Prostate gland (tissue), 2 donors: ENCODE measurements at regions not wholly inside any gene's neighbourhood (a gene's known extent, or its start where the extent isn't known, plus 50 kb on each side); places are given as distances from the start of the nearest gene placed in this dataset.

Experiments used
- DNase-seq: peaks from one replicate; pipeline ENCODE4 v3.0.0-alpha.2; 2019; ENCODE audit warnings: low spot score
- H3K27ac ChIP-seq, 2 donors: fragments of 200-600 bp; sonication (generic); 2 replicates each; pipeline ENCODE4 v1.5.1; 2017 to 2019
- H3K27me3 ChIP-seq: fragments of 200-600 bp; sonication (generic); replicated peaks from 2 replicates; pipeline ENCODE4 v1.5.1; 2019; ENCODE audit not compliant: insufficient read depth
- H3K36me3 ChIP-seq, 2 donors: fragments of 200-600 bp; sonication (generic); 1 replicate in 1 of 2; 2 replicates in 1 of 2; pipeline versions ENCODE4 v1.5.1 to v1.8.1; 2017 to 2019
- H3K4me1 ChIP-seq: fragments of 200-600 bp; sonication (generic); replicated peaks from 2 replicates; pipeline ENCODE4 v1.5.1; 2019
- H3K4me3 ChIP-seq, 2 donors: fragments of 200-600 bp; sonication (generic); 2 replicates each; pipeline ENCODE4 v1.5.1; 2017 to 2019
- H3K9me3 ChIP-seq: fragments of 200-600 bp; sonication (generic); 2 replicates; pipeline ENCODE4 v1.5.1; 2017
- CTCF ChIP-seq, 4 experiments: fragments of 200-600 bp in 2 of 4; fragments of 450-650 bp in 2 of 4; sonication (generic) in 2 of 4; IDR thresholded peaks; 1 replicate in 3 of 4; 2 replicates in 1 of 4; pipeline ENCODE4 v1.5.1; 2016 to 2019; ENCODE audit warnings: antibody characterized with exemption in 4 of 4, mild to moderate bottlenecking in 2 of 4, moderate library complexity in 2 of 4
- POLR2A ChIP-seq: fragments of 450-650 bp; IDR thresholded peaks from one replicate; pipeline ENCODE4 v1.6.1; 2016; ENCODE audit warnings: antibody characterized with exemption, mild to moderate bottlenecking
- POLR2AphosphoS5 ChIP-seq: sonication (generic); formaldehyde crosslinking; IDR thresholded peaks from one replicate; pipeline ENCODE4 v1.6.1; 2017; ENCODE audit warnings: antibody characterized with exemption
- WGBS: methylation state at CpG from one replicate; pipeline ENCODE4 v1.1.5; 2018; 5-methylcytosine and 5-hydroxymethylcytosine counted together
- intact Hi-C: fragments of 100-400 bp; cut with DNase I; formaldehyde crosslinking; loops from one replicate; pipeline ENCODE4 v1.14.2; 2022

- WGBS: 78% methylated on average over 9 of the region's 9 CpGs
- no peaks in the 10 kb centered on the region for H3K27me3 ChIP-seq
- no peak overlapping the region for H3K4me3 ChIP-seq
- DNase-seq: no peak
- no peaks in the 10 kb centered on the region for H3K36me3 ChIP-seq
- no peak overlapping the region for H3K27ac ChIP-seq
- no peaks in the 10 kb centered on the region for H3K9me3 ChIP-seq
- H3K4me1 ChIP-seq: no peaks in the 10 kb centered on the region
- TF ChIP-seq POLR2A (no peak), POLR2AphosphoS5 (no peak), CTCF (IDR thresholded peaks at IDR 0.05) (no peak)
- intact Hi-C loops: no loop called here
Observed at GRCh38 chr13:44120849-44121755, 241.4 kb downstream of the LACC1 start.

GRCh38 chr13:44124352-44124751, 244.6 kb downstream of the LACC1 start:
- intact Hi-C loops: no loop called here
- Histone ChIP-seq H3K9me3 (no peaks in the 10 kb centered on the region), H3K27me3 (no peaks in the 10 kb centered on the region), H3K4me1 (no peaks in the 10 kb centered on the region), H3K27ac (no peak overlapping the region), H3K36me3 (no peaks in the 10 kb centered on the region), H3K4me3 (no peak overlapping the region)
- DNase-seq: no peak
- TF ChIP-seq POLR2AphosphoS5: no peak
- TF ChIP-seq POLR2A: no peak
- TF ChIP-seq CTCF (IDR thresholded peaks at IDR 0.05): no peak
- WGBS: 57% methylated on average over 1 of the region's 1 CpG

- Histone ChIP-seq H3K4me3 (no peak overlapping the region), H3K36me3 (no peaks in the 10 kb centered on the region), H3K4me1 (no peaks in the 10 kb centered on the region), H3K27ac (peak overlapping the region in 1 of 2 donors; percentile 0), H3K9me3 (no peaks in the 10 kb centered on the region), H3K27me3 (no peaks in the 10 kb centered on the region)
- peak; percentile 20 for DNase-seq
- no peak for TF ChIP-seq CTCF (IDR thresholded peaks at IDR 0.05)
- TF ChIP-seq POLR2AphosphoS5: peak; percentile 50
- no peak for TF ChIP-seq POLR2A
- 74% methylated on average over 3 of the region's 3 CpGs for WGBS
- intact Hi-C loops: no loop called here
Observed at GRCh38 chr13:44125943-44126469, 246.3 kb downstream of the LACC1 start.

- no peaks in the 10 kb centered on the region for H3K9me3 ChIP-seq
- H3K27me3 ChIP-seq: no peaks in the 10 kb centered on the region
- H3K36me3 ChIP-seq: no peaks in the 10 kb centered on the region
- 74% methylated on average over 7 of the region's 7 CpGs for WGBS
- no peak for TF ChIP-seq CTCF (IDR thresholded peaks at IDR 0.05)
- TF ChIP-seq POLR2AphosphoS5: no peak
- no peak for TF ChIP-seq POLR2A
- H3K4me1 ChIP-seq: no peaks in the 10 kb centered on the region
- H3K27ac ChIP-seq: no peak overlapping the region
- intact Hi-C loops: no loop called here
- DNase-seq: no peak
- H3K4me3 ChIP-seq: no peak overlapping the region
Observed at GRCh38 chr13:44128552-44129001, 245.0 kb upstream of the SERP2 start.

GRCh38 chr13:44129418-44129817, 244.2 kb upstream of the SERP2 start:
- intact Hi-C loops: no loop called here
- 88% methylated on average over 2 of the region's 2 CpGs for WGBS
- no peaks in the 10 kb centered on the region for H3K4me1 ChIP-seq
- H3K36me3 ChIP-seq: no peaks in the 10 kb centered on the region
- no peak overlapping the region for H3K27ac ChIP-seq
- TF ChIP-seq POLR2A: no peak
- no peaks in the 10 kb centered on the region for H3K9me3 ChIP-seq
- no peaks in the 10 kb centered on the region for H3K27me3 ChIP-seq
- DNase-seq: no peak
- no peak overlapping the region for H3K4me3 ChIP-seq
